RCC 7860 (cell line): ENCODE measurements at regions not wholly inside any gene's neighbourhood (a gene's known extent, or its start where the extent isn't known, plus 50 kb on each side); places are given as distances from the start of the nearest gene placed in this dataset.

ENCODE experiments used
- DNase-seq: peaks from one replicate; pipeline ENCODE4 v3.0.0-alpha.2; 2015; ENCODE audit warnings: low spot score
- FAIRE-seq: peaks from 2 replicates; lab custom pipeline; 2012; peaks lifted over from hg19 to GRCh38; lab: Jason Lieb, UNC

DNA sequence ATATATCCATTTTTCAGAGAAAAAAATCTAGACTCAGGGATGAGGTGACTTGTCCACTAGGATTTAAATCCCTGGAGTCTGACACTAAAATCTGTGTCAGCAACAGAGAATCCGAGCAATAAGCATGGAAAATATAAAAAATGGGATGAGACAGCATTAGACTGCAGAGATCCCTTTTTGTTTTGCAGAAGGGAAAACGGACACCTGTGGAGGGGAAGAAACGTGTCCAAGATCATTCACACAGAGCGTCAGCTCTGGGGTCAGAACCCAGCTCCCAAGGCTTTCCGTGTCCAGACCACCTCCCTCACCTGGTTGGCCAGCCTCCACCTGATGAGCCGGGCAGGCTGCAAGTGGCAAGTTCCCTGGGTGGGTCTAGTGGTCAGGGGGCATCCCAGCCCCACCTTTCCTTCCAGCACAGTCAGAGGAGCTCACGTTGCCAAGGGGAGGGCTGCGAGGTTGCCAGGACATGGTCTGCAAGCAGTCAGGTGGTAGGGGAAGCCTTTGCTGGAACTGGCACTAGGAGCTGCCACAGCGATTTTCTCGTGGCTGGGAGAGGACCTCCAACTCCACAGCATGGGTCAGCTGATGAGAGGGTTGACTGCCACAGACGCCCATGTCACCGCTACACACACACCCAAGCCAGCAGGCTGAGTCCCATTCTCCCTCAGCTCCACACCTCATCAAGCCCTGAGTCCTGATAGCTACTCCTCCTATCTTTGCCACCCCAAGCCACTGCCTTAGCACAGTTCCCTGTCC lies 65.9 kb upstream of the CPLX2 start:
- no peak for FAIRE-seq
- no peak for DNase-seq

DNA sequence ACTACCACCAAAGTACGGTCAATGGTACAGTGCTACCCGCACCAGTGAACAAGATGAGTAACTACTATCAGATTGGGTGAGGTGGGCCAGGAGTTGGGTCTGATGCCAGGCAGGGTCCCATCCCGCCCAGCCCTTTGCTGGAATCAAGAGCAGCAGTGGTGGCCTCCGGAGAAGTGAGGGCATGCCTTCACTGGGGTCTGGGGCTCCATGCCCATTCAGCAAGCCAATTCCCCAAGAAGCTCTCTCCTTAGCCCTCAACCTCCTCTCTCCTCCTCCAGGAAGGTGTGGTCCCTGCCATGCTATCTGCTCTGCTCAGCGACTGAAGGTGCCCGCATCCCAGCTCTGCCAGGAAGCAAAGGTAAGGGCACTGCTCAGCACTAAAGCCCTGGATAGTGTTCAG lies 62.7 kb upstream of the CPLX2 start:
- DNase-seq, result no peak
- no peak for FAIRE-seq

DNA sequence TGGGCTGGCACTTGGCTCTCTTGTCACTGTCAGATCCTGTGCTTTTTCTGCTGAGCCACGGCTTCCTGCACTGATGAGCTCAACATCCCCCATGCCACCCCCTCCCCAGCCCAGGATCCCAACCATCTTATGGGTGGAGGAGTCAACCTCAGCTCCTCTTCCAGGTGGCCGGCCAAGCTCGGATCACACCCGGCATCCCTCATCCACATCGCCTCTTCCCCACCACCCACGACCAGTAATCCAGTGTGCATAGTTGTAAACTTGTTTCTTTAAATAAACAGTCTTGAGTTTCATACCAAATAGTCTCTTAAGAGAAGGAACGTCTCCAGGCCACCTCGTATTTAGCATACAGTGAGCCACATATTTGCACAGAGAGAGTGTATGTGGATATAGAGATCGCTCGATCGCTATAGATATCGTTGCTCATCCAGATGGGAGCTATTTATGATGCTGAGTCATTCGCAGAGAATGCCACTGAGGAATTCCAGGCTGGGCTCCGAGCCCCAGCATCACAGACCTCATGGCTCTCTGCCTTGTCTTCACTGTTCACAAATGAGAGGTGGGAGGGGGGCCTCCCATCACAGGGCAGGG lies 61.8 kb upstream of the CPLX2 start:
- FAIRE-seq (peak; percentile 82), DNase-seq (peak; percentile 88)

DNA sequence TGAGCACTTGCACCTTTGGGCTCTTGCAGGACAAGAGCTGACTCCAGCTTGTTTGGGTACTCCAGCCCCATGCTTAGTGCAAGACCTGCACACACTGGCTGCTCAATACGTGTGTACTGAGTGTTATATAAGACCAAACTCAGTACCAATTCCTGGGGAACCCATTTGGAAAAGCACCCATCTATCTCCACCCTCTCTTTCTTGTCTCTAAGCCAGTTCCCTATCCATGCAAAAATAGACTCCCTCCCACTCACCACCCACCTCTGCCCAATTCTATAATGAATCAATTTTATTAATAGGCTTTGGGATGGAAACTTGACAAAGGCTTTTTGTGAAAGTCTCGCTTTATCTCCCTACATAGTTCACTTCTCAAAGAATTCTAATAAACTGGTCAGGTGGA lies 60.9 kb upstream of the CPLX2 start:
- FAIRE-seq (no peak), DNase-seq (no peak)

DNA sequence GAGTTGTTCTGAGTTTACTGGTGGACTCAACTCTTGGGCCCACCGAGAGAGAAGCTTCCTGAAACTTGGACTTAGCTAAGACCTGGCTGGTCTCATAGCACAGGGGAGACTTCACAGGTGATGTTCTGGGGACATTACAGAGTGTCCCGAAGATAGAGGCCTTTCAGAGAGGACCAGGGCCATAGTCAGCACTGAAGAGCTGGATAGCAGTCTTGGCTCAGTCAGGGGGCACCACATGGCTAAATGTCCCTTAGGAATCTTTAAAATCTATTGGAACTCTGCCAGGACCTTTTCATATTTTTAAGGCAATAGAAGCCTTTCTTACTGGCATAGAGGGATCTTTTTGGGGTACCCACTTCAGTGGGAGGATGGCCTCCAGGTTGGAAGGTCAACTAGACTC lies 59.8 kb upstream of the CPLX2 start:
- no peak for FAIRE-seq
- DNase-seq, result no peak

DNA sequence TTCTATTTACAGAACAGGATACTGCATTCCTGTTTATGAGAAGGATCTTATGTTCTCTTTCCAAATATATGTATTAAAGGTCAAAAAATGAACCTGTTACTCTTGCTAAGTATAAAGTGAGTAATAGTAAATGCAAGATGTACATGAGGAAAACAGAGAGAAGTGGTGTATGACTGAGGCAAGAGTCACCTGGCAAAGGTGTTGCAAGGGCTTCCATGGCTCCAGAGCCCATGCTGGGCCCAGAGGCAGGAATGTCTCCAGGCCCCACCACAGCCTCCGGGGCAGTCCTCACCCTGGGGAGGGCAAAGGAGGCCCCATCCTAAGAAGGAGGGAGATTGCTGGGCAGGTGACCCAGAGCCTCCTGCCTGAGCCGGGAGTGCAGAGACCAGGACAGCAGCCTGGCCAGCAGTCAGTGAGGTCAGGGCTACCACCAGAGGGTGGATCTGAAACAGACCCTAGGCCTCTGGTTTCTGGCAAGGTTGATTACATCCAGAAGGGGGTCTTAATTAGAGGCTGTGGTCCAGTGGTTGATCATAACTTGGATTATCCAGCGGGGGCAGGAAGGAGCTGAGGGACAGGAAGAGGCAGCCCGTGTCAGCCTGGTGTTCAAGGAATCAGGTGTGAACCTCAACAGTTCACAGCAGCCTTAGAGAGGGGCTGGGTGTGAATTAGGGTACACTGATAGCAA lies 57.3 kb upstream of the CPLX2 start:
- FAIRE-seq (no peak), DNase-seq (no peak)

DNA sequence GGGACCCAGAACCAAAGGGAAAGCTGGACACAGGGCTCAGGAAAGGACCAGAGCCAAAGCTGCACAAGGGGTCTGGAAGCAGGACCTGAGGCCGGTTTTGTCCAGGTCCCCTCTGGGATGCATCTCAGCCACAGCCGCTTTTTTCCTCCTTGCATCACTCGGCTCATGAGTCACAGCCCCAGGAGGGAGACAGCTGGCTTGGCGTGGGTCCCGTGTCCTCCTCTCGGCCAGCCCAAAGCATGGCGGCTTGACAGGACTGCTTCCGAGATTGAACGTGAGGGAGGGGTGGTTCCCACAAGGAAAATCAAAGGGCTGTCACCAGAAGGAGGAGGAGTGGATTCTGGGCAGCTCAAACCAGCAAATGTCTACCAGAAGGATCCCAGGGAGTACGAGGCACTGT lies 56.7 kb upstream of the CPLX2 start:
- peak; percentile 44 for FAIRE-seq
- DNase-seq, result peak; percentile 65

DNA sequence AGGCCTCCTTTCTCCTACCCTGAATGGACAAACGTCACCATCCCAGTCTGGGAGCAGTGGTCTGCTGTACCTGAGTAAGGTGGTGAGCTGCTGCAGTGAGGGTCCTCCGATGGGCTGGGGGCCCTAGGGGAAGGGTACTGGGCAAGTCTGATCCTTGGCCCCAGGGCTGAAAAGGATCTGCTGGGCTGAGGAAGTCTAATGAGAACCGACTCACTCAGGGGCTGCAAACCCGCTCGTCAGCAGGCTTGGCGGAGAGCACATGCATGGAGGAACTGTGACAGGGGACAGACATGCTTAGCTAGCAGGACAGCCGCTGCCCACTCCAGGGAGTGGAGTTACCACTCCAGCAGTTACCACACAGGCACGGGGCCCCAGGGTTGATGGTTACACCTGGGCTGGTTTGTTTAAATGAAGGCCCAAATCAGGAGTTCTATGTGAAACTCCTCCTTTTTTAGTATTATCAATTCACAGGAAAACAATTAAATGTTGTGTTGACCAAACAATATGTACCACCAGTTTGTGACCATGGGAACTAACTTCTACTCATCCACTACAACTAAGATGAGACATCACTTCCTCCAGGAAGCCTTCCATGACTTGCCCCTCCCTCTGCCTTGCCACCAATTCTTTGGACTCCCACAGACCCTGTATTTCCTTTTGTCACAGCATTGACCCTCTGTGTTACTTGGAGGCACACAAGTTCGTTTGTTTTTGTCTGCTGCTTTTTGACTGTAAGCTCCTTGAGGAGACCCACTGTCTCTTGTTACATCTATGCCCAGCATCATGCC lies 56.1 kb upstream of the CPLX2 start:
- DNase-seq, result no peak
- FAIRE-seq, result no peak

DNA sequence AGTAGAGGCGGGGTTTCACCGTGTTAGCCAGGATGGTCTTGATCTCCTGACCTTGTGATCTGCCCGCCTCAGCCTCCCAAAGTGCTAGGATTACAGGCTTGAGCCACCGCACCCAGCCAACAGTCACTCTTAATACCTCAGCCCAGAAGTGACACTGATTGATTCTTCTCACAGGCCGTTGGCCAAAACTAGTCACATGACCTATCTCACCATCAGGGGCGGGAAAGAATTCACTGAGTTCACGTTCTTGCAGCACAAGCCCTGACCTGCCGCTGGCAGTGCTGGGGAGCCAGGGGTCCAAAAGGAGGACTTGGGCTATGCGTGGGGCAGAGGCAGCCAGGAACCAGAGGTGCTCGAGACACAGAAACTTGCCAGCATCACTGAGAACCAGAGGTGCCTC lies 55.0 kb upstream of the CPLX2 start:
- FAIRE-seq (no peak), DNase-seq (no peak)

DNA sequence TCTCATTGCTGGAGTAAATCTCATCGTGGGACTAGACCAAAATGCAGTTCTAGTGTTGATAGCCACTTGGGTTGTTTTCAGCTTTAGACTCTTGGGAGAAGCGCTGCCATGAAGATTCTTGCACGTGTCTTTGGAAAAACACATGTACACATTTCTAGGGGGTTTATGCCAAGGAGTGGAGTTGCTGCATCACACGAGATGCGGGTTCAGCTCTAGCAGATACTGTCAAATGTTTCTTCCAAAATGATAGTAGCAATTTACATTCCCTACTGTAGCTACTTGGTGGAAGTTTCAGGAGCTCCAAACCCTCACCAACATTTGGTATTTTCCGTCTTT lies 52.3 kb upstream of the CPLX2 start:
- FAIRE-seq (no peak), DNase-seq (no peak)

DNA sequence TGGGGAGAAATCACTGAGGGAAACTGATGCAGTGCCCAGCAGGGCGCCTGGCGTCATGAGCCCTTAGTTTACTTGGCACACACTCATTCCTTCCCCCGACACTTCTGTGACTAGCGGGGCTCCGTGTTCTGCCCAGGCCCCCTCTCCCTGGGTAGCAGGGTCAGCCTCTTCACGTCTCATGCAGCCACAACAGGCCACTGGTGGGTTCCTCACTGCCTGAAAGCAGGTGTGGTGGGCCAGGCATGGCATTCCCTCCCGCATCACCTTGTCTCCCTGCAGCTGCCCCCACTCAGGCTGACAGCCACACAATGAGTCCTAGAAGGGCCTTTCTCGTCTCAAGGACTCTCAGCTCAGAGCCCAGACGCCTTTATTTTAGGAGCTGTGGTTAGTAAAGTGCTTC lies 51.1 kb upstream of the CPLX2 start:
- no peak for FAIRE-seq
- DNase-seq, result no peak
